Stimulated activated CD4-positive, alpha-beta T cell treated with anti-CD3 and anti-CD28 coated beads, Interleukin-1b, Interleukin-23, amount 100 ng/mL, for 4 hours (primary cell): ENCODE measurements at regions not wholly inside any gene's neighbourhood (a gene's known extent, or its start where the extent isn't known, plus 50 kb on each side); places are given as distances from the start of the nearest gene placed in this dataset.
"Not testable (repeated sequence)": the region's sequence is repeated elsewhere in the genome, so short reads cannot be mapped to it uniquely, and the experiment has no call there.

ENCODE experiments used
- DNase-seq, 2 donors: peaks; one replicate each; pipeline ENCODE4 v3.0.0-alpha.2; 2020; ENCODE audit warnings: low read depth in 2 of 2

- peak in 1 of 2 donors; percentile 2 for DNase-seq
Measured at GRCh38 chr1:143905214-143906179, 66.3 kb downstream of the FAM72C start.

GRCh38 chr1:143904622-143904979 lies 67.2 kb downstream of the FAM72C start:
- not testable (repeated sequence) for DNase-seq

- DNase-seq: not testable (repeated sequence)
Measured at GRCh38 chr1:143903899-143904621, 67.7 kb downstream of the FAM72C start.

GRCh38 chr1:143896377-143896776 lies 75.4 kb downstream of the FAM72C start:
- not testable (repeated sequence) for DNase-seq

GRCh38 chr1:143884932-143885574 lies 86.7 kb downstream of the FAM72C start:
- peak; percentile 60 to 62 for DNase-seq

GRCh38 chr1:143884532-143884931 lies 87.3 kb downstream of the FAM72C start:
- DNase-seq: peak; percentile 26 to 31

GRCh38 chr1:143879757-143880536 lies 91.8 kb downstream of the FAM72C start:
- not testable (repeated sequence) for DNase-seq

GRCh38 chr1:143875947-143876346 lies 95.8 kb downstream of the FAM72C start:
- not testable (repeated sequence) for DNase-seq

GRCh38 chr1:143874625-143875024 lies 97.2 kb downstream of the FAM72C start:
- DNase-seq: not testable (repeated sequence)

- not testable (repeated sequence) for DNase-seq
Measured at GRCh38 chr1:143873650-143874049, 98.1 kb downstream of the FAM72C start.

GRCh38 chr1:143870388-143870787 lies 101.4 kb downstream of the FAM72C start:
- not testable (repeated sequence) for DNase-seq

GRCh38 chr1:143867590-143868220 lies 104.1 kb downstream of the FAM72C start:
- not testable (repeated sequence) for DNase-seq

GRCh38 chr1:143863901-143864520 lies 107.8 kb downstream of the FAM72C start:
- not testable (repeated sequence) for DNase-seq

- DNase-seq: not testable (repeated sequence)
Measured at GRCh38 chr1:143862722-143863121, 109.1 kb downstream of the FAM72C start.

GRCh38 chr1:143861306-143861705 lies 110.5 kb downstream of the FAM72C start:
- DNase-seq: not testable (repeated sequence)

GRCh38 chr1:143855867-143856266 lies 115.9 kb downstream of the FAM72C start:
- not testable (repeated sequence) for DNase-seq

- DNase-seq: not testable (repeated sequence)
Measured at GRCh38 chr1:143854069-143854468, 117.7 kb downstream of the FAM72C start.

GRCh38 chr1:143850637-143851036 lies 121.1 kb downstream of the FAM72C start:
- DNase-seq: not testable (repeated sequence)

GRCh38 chr1:143848859-143849258 lies 122.9 kb downstream of the FAM72C start:
- not testable (repeated sequence) for DNase-seq

GRCh38 chr1:143845193-143845592 lies 126.6 kb downstream of the FAM72C start:
- DNase-seq: not testable (repeated sequence)
